Liver (tissue), 8 donors: ENCODE measurements at regions not wholly inside any gene's neighbourhood (a gene's known extent, or its start where the extent isn't known, plus 50 kb on each side); places are given as distances from the start of the nearest gene placed in this dataset.

Experiments used
- DNase-seq: peaks from one replicate; pipeline ENCODE4 v3.0.0-alpha.2; 2017; ENCODE audit warnings: low spot score
- H3K27ac ChIP-seq, 2 donors: one replicate each; pipeline ENCODE4 v1.7.0; 2013; ENCODE audit warnings: inconsistent platforms in 2 of 2, low read length in 2 of 2, control low read depth in 1 of 2, low read depth in 1 of 2, mild to moderate bottlenecking in 1 of 2
- H3K27me3 ChIP-seq, 4 donors: one replicate each; pipeline versions ENCODE4 v1.6.1 to v1.7.0; 2013; ENCODE audit warnings: low read length in 3 of 4, inconsistent platforms in 1 of 4, mild to moderate bottlenecking in 1 of 4, moderate library complexity in 1 of 4; ENCODE audit not compliant: control insufficient read depth in 4 of 4, insufficient read depth in 4 of 4
- H3K36me3 ChIP-seq, 4 donors: one replicate each; pipeline versions ENCODE4 v1.6.1 to v1.7.0; 2013; ENCODE audit warnings: low read length in 3 of 4, mild to moderate bottlenecking in 3 of 4, low read depth in 1 of 4, moderate library complexity in 1 of 4; ENCODE audit not compliant: control insufficient read depth in 4 of 4, insufficient read depth in 3 of 4
- H3K4me1 ChIP-seq, 4 donors: one replicate each; pipeline versions ENCODE4 v1.6.1 to v1.7.0; 2013; ENCODE audit warnings: low read length in 3 of 4, mild to moderate bottlenecking in 3 of 4, moderate library complexity in 1 of 4; ENCODE audit not compliant: control insufficient read depth in 4 of 4, insufficient read depth in 4 of 4
- H3K4me3 ChIP-seq, 3 donors: one replicate each; pipeline versions ENCODE4 v1.6.1 to v1.7.0; 2013; ENCODE audit warnings: low read length in 3 of 3, control low read depth in 1 of 3, low read depth in 1 of 3, mild to moderate bottlenecking in 1 of 3
- H3K9ac ChIP-seq, 2 donors: one replicate each; pipeline ENCODE4 v1.7.0; 2013; ENCODE audit warnings: low read length in 2 of 2, mild to moderate bottlenecking in 2 of 2, moderate library complexity in 2 of 2, control low read depth in 1 of 2, low read depth in 1 of 2
- H3K9me3 ChIP-seq, 4 donors: one replicate each; pipeline versions ENCODE4 v1.6.1 to v1.7.0; 2013; ENCODE audit warnings: low read length in 3 of 4; ENCODE audit not compliant: control insufficient read depth in 4 of 4
- ATF3 ChIP-seq: IDR thresholded peaks from 2 replicates; pipeline ENCODE4 v1.6.1; 2016; ENCODE audit warnings: antibody characterized with exemption
- CTCF ChIP-seq: fragments of 150-350 bp; IDR thresholded peaks from 2 replicates; pipeline ENCODE4 v1.5.1; 2017; ENCODE audit warnings: improper control_type of control experiment, low read depth, low read length; ENCODE audit not compliant: missing input control
- EGR1 ChIP-seq, 2 donors: IDR thresholded peaks; 2 replicates each; pipeline ENCODE4 v1.6.1; 2016 to 2018; ENCODE audit warnings: antibody characterized with exemption in 2 of 2, low read depth in 2 of 2
- FOXA1 ChIP-seq: IDR thresholded peaks from 2 replicates; pipeline ENCODE4 v1.6.1; 2016; ENCODE audit warnings: antibody characterized with exemption
- FOXA2 ChIP-seq: IDR thresholded peaks from 2 replicates; pipeline ENCODE4 v1.6.1; 2016; ENCODE audit warnings: antibody characterized with exemption
- GABPA ChIP-seq, 2 donors: IDR thresholded peaks in 1 of 2; conservative IDR thresholded peaks in 1 of 2; 2 replicates each; pipeline ENCODE4 v1.6.1; 2016; ENCODE audit warnings: antibody characterized with exemption in 2 of 2, mild to moderate bottlenecking in 1 of 2, moderate library complexity in 1 of 2
- HNF4A ChIP-seq, 2 donors: conservative IDR thresholded peaks; 2 replicates each; pipeline ENCODE4 v1.6.1; 2016; ENCODE audit warnings: antibody characterized with exemption in 2 of 2, mild to moderate bottlenecking in 2 of 2
- HNF4G ChIP-seq: IDR thresholded peaks from 2 replicates; pipeline ENCODE4 v1.6.1; 2016; ENCODE audit warnings: antibody characterized with exemption
- JUND ChIP-seq, 2 donors: IDR thresholded peaks; 2 replicates each; pipeline ENCODE4 v1.6.1; 2016; ENCODE audit warnings: antibody characterized with exemption in 2 of 2
- NR2F2 ChIP-seq: IDR thresholded peaks from 2 replicates; pipeline ENCODE4 v1.6.1; 2016; ENCODE audit warnings: antibody characterized with exemption
- RAD21 ChIP-seq, 2 donors: IDR thresholded peaks; 2 replicates each; pipeline ENCODE4 v1.6.1; 2016; ENCODE audit warnings: antibody characterized with exemption in 2 of 2, mild to moderate bottlenecking in 2 of 2
- RXRA ChIP-seq, 2 donors: IDR thresholded peaks; 2 replicates each; pipeline ENCODE4 v1.6.1; 2017 to 2018; ENCODE audit warnings: antibody characterized with exemption in 2 of 2, mild to moderate bottlenecking in 1 of 2
- SP1 ChIP-seq: IDR thresholded peaks from 2 replicates; pipeline ENCODE4 v1.6.1; 2018; ENCODE audit warnings: antibody characterized with exemption, mild to moderate bottlenecking
- TAF1 ChIP-seq: conservative IDR thresholded peaks from 2 replicates; pipeline ENCODE4 v1.6.1; 2016; ENCODE audit warnings: antibody characterized with exemption, mild to moderate bottlenecking
- YY1 ChIP-seq: IDR thresholded peaks from 2 replicates; pipeline ENCODE4 v1.6.1; 2016; ENCODE audit warnings: antibody characterized with exemption, mild to moderate bottlenecking
- WGBS: extraction: QIAGEN DNeasy Blood & Tissue Kit; methylation state at CpG from one replicate; pipeline ENCODE4 v1.1.7; 2013; 5-methylcytosine and 5-hydroxymethylcytosine counted together
- TF ChIP-seq, protein P1 (sequence below): IDR thresholded peaks from 2 replicates; pipeline ENCODE4 v1.6.1; 2016; ENCODE audit warnings: antibody characterized with exemption, mild to moderate bottlenecking
- TF ChIP-seq, protein P2 (sequence below): IDR thresholded peaks from 2 replicates; pipeline ENCODE4 v1.6.1; 2016; ENCODE audit warnings: antibody characterized with exemption
- TF ChIP-seq, protein P3 (sequence below): IDR thresholded peaks from 2 replicates; pipeline ENCODE4 v1.6.1; 2016; ENCODE audit warnings: antibody characterized with exemption
- donor health status: healthy.
- donor health status: healthy.
- donor health status: healthy.
- donor health status: healthy.
- donor health status: healthy.

GRCh38 chr10:6877336-6877721 is 297.3 kb upstream of the PRKCQ start:
- no peak for DNase-seq

GRCh38 chr10:6875269-6875865 is 295.3 kb upstream of the PRKCQ start:
- Histone ChIP-seq H3K27me3 (no peaks in the 10 kb centered on the region), H3K36me3 (no peaks in the 10 kb centered on the region), H3K4me1 (no peaks in the 10 kb centered on the region), H3K27ac (no peak overlapping the region), H3K9me3 (no peaks in the 10 kb centered on the region), H3K9ac (no peak overlapping the region), H3K4me3 (no peak overlapping the region)
- TF ChIP-seq EGR1 (IDR thresholded peaks at IDR 0.05; ENCODE audit: low read depth in 2 of 2) (no peak), JUND (IDR thresholded peaks at IDR 0.05) (no peak), RXRA (IDR thresholded peaks at IDR 0.05) (no peak), GABPA (IDR thresholded peaks at IDR 0.05 in 1 of 2, conservative IDR thresholded peaks at IDR 0.05 in 1 of 2) (no peak), HNF4G (no peak), CTCF (no peak), NR2F2 (no peak), YY1 (no peak), ATF3 (no peak)
- TF ChIP-seq, protein P1, sequence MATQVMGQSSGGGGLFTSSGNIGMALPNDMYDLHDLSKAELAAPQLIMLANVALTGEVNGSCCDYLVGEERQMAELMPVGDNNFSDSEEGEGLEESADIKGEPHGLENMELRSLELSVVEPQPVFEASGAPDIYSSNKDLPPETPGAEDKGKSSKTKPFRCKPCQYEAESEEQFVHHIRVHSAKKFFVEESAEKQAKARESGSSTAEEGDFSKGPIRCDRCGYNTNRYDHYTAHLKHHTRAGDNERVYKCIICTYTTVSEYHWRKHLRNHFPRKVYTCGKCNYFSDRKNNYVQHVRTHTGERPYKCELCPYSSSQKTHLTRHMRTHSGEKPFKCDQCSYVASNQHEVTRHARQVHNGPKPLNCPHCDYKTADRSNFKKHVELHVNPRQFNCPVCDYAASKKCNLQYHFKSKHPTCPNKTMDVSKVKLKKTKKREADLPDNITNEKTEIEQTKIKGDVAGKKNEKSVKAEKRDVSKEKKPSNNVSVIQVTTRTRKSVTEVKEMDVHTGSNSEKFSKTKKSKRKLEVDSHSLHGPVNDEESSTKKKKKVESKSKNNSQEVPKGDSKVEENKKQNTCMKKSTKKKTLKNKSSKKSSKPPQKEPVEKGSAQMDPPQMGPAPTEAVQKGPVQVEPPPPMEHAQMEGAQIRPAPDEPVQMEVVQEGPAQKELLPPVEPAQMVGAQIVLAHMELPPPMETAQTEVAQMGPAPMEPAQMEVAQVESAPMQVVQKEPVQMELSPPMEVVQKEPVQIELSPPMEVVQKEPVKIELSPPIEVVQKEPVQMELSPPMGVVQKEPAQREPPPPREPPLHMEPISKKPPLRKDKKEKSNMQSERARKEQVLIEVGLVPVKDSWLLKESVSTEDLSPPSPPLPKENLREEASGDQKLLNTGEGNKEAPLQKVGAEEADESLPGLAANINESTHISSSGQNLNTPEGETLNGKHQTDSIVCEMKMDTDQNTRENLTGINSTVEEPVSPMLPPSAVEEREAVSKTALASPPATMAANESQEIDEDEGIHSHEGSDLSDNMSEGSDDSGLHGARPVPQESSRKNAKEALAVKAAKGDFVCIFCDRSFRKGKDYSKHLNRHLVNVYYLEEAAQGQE = no peak
- TF ChIP-seq, protein P2, sequence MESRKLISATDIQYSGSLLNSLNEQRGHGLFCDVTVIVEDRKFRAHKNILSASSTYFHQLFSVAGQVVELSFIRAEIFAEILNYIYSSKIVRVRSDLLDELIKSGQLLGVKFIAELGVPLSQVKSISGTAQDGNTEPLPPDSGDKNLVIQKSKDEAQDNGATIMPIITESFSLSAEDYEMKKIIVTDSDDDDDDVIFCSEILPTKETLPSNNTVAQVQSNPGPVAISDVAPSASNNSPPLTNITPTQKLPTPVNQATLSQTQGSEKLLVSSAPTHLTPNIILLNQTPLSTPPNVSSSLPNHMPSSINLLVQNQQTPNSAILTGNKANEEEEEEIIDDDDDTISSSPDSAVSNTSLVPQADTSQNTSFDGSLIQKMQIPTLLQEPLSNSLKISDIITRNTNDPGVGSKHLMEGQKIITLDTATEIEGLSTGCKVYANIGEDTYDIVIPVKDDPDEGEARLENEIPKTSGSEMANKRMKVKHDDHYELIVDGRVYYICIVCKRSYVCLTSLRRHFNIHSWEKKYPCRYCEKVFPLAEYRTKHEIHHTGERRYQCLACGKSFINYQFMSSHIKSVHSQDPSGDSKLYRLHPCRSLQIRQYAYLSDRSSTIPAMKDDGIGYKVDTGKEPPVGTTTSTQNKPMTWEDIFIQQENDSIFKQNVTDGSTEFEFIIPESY = no peak
- 67% methylated on average over 7 of the region's 7 CpGs for WGBS
- no peak for DNase-seq

More at GRCh38 chr10:6877336-6877721, 297.3 kb upstream of the PRKCQ start:
- Histone ChIP-seq H3K4me1 (no peaks in the 10 kb centered on the region), H3K36me3 (no peaks in the 10 kb centered on the region), H3K27me3 (no peaks in the 10 kb centered on the region), H3K9me3 (no peaks in the 10 kb centered on the region), H3K27ac (no peak overlapping the region), H3K4me3 (no peak overlapping the region), H3K9ac (no peak overlapping the region)
- 82% methylated on average over 12 of the region's 12 CpGs for WGBS
- TF ChIP-seq HNF4A (conservative IDR thresholded peaks at IDR 0.05) = no peak
- no peak for TF ChIP-seq YY1
- no peak for TF ChIP-seq FOXA2
- TF ChIP-seq, protein P3, sequence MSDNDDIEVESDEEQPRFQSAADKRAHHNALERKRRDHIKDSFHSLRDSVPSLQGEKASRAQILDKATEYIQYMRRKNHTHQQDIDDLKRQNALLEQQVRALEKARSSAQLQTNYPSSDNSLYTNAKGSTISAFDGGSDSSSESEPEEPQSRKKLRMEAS = no peak
- TF ChIP-seq FOXA1 = no peak
- TF ChIP-seq NR2F2 = no peak
- TF ChIP-seq, protein P2 = no peak
- no peak for TF ChIP-seq JUND (IDR thresholded peaks at IDR 0.05)
- TF ChIP-seq EGR1 (IDR thresholded peaks at IDR 0.05; ENCODE audit: low read depth in 2 of 2) = no peak
- no peak for TF ChIP-seq TAF1
- no peak for TF ChIP-seq HNF4G
- no peak for TF ChIP-seq GABPA (IDR thresholded peaks at IDR 0.05 in 1 of 2, conservative IDR thresholded peaks at IDR 0.05 in 1 of 2)
- TF ChIP-seq RXRA (IDR thresholded peaks at IDR 0.05) = no peak
- TF ChIP-seq SP1 = no peak
- TF ChIP-seq RAD21 (IDR thresholded peaks at IDR 0.05) = no peak
